Panc1 (cell line): ENCODE measurements at regions not wholly inside any gene's neighbourhood (a gene's known extent, or its start where the extent isn't known, plus 50 kb on each side); places are given as distances from the start of the nearest gene placed in this dataset.

Source experiments
- ATAC-seq: fragments of 200-7000 bp; cut with Tn5 transposase; 2 replicates; pipeline ENCODE4 v1.9.1; 2020; ENCODE audit warnings: mild to moderate bottlenecking, moderate library complexity
- BruUV-seq: library from RNA; stranded (reverse); fragments of 400-500 nt; replicated peaks from 2 replicates; lab custom pipeline; 2021; lab: Mats Ljungman, UMichigan
- CTCF ChIA-PET: fragments of 300-600 bp; sonication (Branson Sonifier 250); formaldehyde crosslinking; loops from one replicate; lab custom pipeline; 2022; ENCODE audit warnings: antibody characterized with exemption; lab: Charles Lee
- POLR2A ChIA-PET: fragments of 300-600 bp; sonication (Branson Sonifier 250); formaldehyde crosslinking; loops from one replicate; lab custom pipeline; 2022; ENCODE audit warnings: antibody characterized with exemption; lab: Charles Lee
- DNase-seq: peaks from one replicate; pipeline ENCODE4 v3.0.0-alpha.2; 2010; ENCODE audit warnings: low read depth, low spot score
- H3K27ac ChIP-seq: 2 replicates; pipeline ENCODE4 v1.5.1; 2011; ENCODE audit warnings: mild to moderate bottlenecking, low read length, inconsistent platforms
- H3K27me3 ChIP-seq: fragments of 200-500 bp; sonication (Bioruptor generic); 2 replicates; pipeline ENCODE4 v1.6.0; 2014; ENCODE audit warnings: low read length, inconsistent platforms; ENCODE audit not compliant: control insufficient read depth, insufficient read depth
- H3K36me3 ChIP-seq: fragments of 200-500 bp; sonication (Bioruptor generic); 2 replicates; pipeline ENCODE4 v1.5.1; 2014; ENCODE audit warnings: inconsistent platforms, mild to moderate bottlenecking, low read length, moderate library complexity; ENCODE audit not compliant: control insufficient read depth, insufficient read depth
- H3K4me1 ChIP-seq: 2 replicates; pipeline ENCODE4 v1.5.1; 2011; ENCODE audit warnings: inconsistent platforms, mild to moderate bottlenecking, low read length, moderate library complexity; ENCODE audit not compliant: control insufficient read depth, insufficient read depth
- H3K4me3 ChIP-seq, 2 experiments: 2 replicates each; pipeline ENCODE4 v1.5.1; 2011 to 2012; ENCODE audit warnings: low read depth in 2 of 2, low read length in 2 of 2, mild to moderate bottlenecking in 2 of 2, inconsistent platforms in 1 of 2, moderate library complexity in 1 of 2
- H3K9me3 ChIP-seq: fragments of 200-500 bp; sonication (Bioruptor generic); 2 replicates; pipeline ENCODE4 v1.5.1; 2014; ENCODE audit warnings: low read depth, mild to moderate bottlenecking, inconsistent platforms, low read length, moderate library complexity; ENCODE audit not compliant: control insufficient read depth, insufficient read depth
- CTCF ChIP-seq: fragments of 450-650 bp; IDR thresholded peaks from 2 replicates; pipeline ENCODE4 v1.5.1; 2017; ENCODE audit warnings: mild to moderate bottlenecking
- POLR2AphosphoS5 ChIP-seq: IDR thresholded peaks from 2 replicates; pipeline ENCODE4 v1.6.1; 2012; ENCODE audit warnings: mild to moderate bottlenecking, low read depth, low read length, moderate library complexity
- REST ChIP-seq, 2 experiments: IDR thresholded peaks; 2 replicates each; pipeline ENCODE4 v1.6.1; 2011 to 2012; ENCODE audit warnings: low read depth in 2 of 2, control low read depth in 1 of 2, low read length in 1 of 2, mild to moderate bottlenecking in 1 of 2, moderate library complexity in 1 of 2; ENCODE audit not compliant: insufficient read depth in 1 of 2
- SIN3A ChIP-seq: IDR thresholded peaks from 2 replicates; pipeline ENCODE4 v1.6.1; 2012; ENCODE audit warnings: low read depth, mild to moderate bottlenecking, low read length, moderate library complexity, borderline replicate concordance; ENCODE audit not compliant: insufficient read depth
- TCF7L2 ChIP-seq: IDR thresholded peaks from 2 replicates; pipeline ENCODE4 v1.6.1; 2011; ENCODE audit warnings: mild to moderate bottlenecking, low read depth, low read length, inconsistent platforms
- in situ Hi-C: cut with HindIII; loops from 2 replicates; pipeline ENCODE4 v1.10.0; 2016; ENCODE audit warnings: low sequenced_read_pairs, low pct_unique_long_range_greater_than_20kb
- intact Hi-C: fragments of 100-400 bp; cut with micrococcal nuclease; formaldehyde crosslinking; loops from one replicate; pipeline ENCODE4 v1.10.0; 2022; ENCODE audit not compliant: unreplicated experiment

GRCh38 chr7:106573738-106574137, 87.2 kb downstream of the CCDC71L start:
- DNase-seq (no peak), ATAC-seq (no peak)
- Histone ChIP-seq H3K27ac (no peak overlapping the region), H3K9me3 (no peaks in the 10 kb centered on the region), H3K27me3 (peaks cover 2% of the 10 kb centered on the region; the same call in 1 of the 2 replicates), H3K4me3 (no peak overlapping the region), H3K4me1 (no peaks in the 10 kb centered on the region), H3K36me3 (no peaks in the 10 kb centered on the region)
- in situ Hi-C loops: no loop called here
- CTCF ChIA-PET: no interaction called here
- BruUV-seq: no TSS peak
- POLR2A ChIA-PET: no interaction called here
- TF ChIP-seq SIN3A (no peak), TCF7L2 (no peak)
- intact Hi-C loops: no loop called here

GRCh38 chr7:106573125-106573663, 87.8 kb downstream of the CCDC71L start:
- POLR2A ChIA-PET: no interaction called here
- intact Hi-C loops (no loop called here), in situ Hi-C loops (no loop called here)
- no peaks in the 10 kb centered on the region for H3K9me3 ChIP-seq
- H3K36me3 ChIP-seq: no peaks in the 10 kb centered on the region
- no TSS peak for BruUV-seq
- TF ChIP-seq SIN3A (no peak), TCF7L2 (no peak), CTCF (no peak), POLR2AphosphoS5 (no peak), REST (IDR thresholded peaks at IDR 0.05; ENCODE audit: insufficient read depth in 1 of 2, low read depth in 2 of 2, low read length in 1 of 2) (no peak)
- no peak for DNase-seq
- no peaks in the 10 kb centered on the region for H3K4me1 ChIP-seq
- CTCF ChIA-PET: no interaction called here
- peaks cover 2% of the 10 kb centered on the region; the same call in 1 of the 2 replicates for H3K27me3 ChIP-seq
- H3K27ac ChIP-seq: no peak overlapping the region
- no peak overlapping the region for H3K4me3 ChIP-seq
- ATAC-seq: no peak

GRCh38 chr7:106572394-106573124, 88.4 kb downstream of the CCDC71L start:
- no peak for DNase-seq
- no TSS peak for BruUV-seq
- H3K4me3 ChIP-seq: no peak overlapping the region
- CTCF ChIA-PET: no interaction called here
- H3K4me1 ChIP-seq: no peaks in the 10 kb centered on the region
- in situ Hi-C loops: no loop called here
- ATAC-seq: no peak
- H3K27me3 ChIP-seq: peaks cover 2% of the 10 kb centered on the region; the same call in 1 of the 2 replicates
- no peak overlapping the region for H3K27ac ChIP-seq
- no peak for TF ChIP-seq REST (IDR thresholded peaks at IDR 0.05; ENCODE audit: insufficient read depth in 1 of 2, low read depth in 2 of 2, low read length in 1 of 2)
- no peak for TF ChIP-seq SIN3A
- TF ChIP-seq POLR2AphosphoS5: no peak
- TF ChIP-seq TCF7L2: no peak
- TF ChIP-seq CTCF: no peak
- H3K9me3 ChIP-seq: no peaks in the 10 kb centered on the region
- H3K36me3 ChIP-seq: no peaks in the 10 kb centered on the region
- intact Hi-C loops: no loop called here
- POLR2A ChIA-PET: no interaction called here
